ENCODE measurements at regions not wholly inside any gene's neighbourhood (a gene's known extent, or its start where the extent isn't known, plus 50 kb on each side); places are given as distances from the start of the nearest gene placed in this dataset.
A peak's percentile ranks its signal among the peaks of the same experiment; 100 is the strongest.
"Not testable (repeated sequence)": the region's sequence is repeated elsewhere in the genome, so short reads cannot be mapped to it uniquely, and the experiment has no call there.

DNA sequence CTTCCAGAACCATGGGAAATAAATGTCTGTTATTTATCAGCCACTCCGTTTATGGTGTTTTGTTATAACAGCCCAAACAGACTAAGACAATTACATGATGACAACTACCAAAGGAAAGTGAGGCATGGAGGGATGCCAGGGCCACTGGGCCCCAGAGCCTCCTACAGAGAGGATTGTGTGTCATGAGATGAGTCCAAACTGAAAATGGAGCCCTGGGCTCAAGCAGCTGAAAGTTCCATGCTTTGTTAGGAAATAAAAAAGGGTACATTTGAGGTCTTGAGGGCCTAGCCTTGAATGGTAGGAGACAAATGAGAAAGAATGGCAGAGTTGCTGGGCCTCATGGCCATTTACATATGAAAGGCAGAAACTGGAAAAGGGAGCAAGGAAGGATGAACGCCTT lies 586.5 kb downstream of the CETN3 start:
- Histone ChIP-seq H3K27me3 (ENCODE audit: control insufficient read depth, insufficient read depth, low read length) (no peaks in the 10 kb centered on the region), H3K36me3 (replicated peaks; ENCODE audit: control insufficient read depth, insufficient read depth, low read length) (no peaks in the 10 kb centered on the region), H3K4me3 (ENCODE audit: insufficient read depth, low read depth, low read length) (no peak overlapping the region)
- no peak for DNase-seq

DNA sequence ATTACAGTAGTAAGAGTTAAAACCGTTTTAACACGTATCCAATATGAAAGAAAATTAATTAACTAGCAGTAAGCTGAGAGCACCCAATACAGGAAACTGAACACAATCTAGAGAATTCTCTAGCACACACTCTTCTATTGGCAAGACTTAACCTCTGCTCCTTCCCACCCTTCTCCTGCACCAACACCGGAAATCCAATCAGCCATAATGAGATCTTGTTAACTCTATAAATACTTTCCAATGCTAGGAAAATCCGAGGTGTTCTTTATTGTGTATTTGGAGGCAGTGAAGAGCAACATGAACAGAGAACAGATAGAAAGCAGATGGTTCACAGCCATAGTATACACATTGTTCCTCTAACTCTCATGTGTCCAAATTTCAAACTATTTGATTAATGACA lies 591.7 kb downstream of the CETN3 start:
- H3K4me3 ChIP-seq (ENCODE audit: insufficient read depth, low read depth, low read length): no peak overlapping the region
- DNase-seq: no peak
- no peaks in the 10 kb centered on the region for H3K36me3 ChIP-seq (replicated peaks; ENCODE audit: control insufficient read depth, insufficient read depth, low read length)
- H3K27me3 ChIP-seq (ENCODE audit: control insufficient read depth, insufficient read depth, low read length): no peaks in the 10 kb centered on the region

DNA sequence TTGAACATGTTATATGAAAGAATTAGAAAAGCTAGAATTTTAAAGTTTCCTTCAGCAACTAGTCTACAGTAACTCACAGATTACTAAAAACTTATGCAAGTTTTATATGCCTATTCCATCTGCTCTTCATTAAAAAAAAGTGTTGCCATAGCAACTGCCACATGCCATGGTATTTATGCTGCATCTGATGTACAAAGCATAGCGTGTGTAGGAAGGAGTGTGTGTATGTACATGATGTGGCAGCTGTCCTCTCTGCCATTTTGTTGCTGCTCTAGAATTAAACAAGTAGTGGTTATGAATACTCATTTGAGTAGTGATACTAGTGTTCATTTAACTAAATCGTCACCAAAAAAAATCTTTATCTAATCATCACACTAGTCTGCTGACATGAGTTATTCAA lies 593.5 kb downstream of the CETN3 start:
- no peak for DNase-seq
- Histone ChIP-seq H3K27me3 (ENCODE audit: control insufficient read depth, insufficient read depth, low read length) (no peaks in the 10 kb centered on the region), H3K36me3 (replicated peaks; ENCODE audit: control insufficient read depth, insufficient read depth, low read length) (no peaks in the 10 kb centered on the region), H3K4me3 (ENCODE audit: insufficient read depth, low read depth, low read length) (no peak overlapping the region)

DNA sequence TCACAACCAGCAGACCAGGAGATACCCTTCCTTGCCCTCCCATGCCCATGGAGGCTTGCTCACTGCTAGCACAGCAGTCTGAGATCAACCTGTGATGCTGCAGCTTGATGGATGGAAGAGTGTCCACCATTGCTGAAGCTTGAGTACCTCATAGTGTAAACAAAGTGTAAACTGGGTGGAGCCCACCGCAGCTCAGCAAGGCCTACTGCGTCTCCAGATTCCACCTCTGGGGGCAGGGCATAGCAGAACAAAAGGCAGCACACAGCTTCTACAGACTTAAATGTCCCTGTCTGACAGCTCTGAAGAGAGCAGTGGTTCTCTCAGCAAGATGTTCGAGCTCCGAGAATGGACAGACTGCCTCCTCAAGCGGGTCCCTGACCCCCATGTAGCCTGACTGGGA lies 608.8 kb downstream of the CETN3 start:
- not testable (repeated sequence) for H3K4me3 ChIP-seq (ENCODE audit: insufficient read depth, low read depth, low read length); H3K27me3 ChIP-seq (ENCODE audit: control insufficient read depth, insufficient read depth, low read length); DNase-seq; H3K36me3 ChIP-seq (replicated peaks; ENCODE audit: control insufficient read depth, insufficient read depth, low read length)

DNA sequence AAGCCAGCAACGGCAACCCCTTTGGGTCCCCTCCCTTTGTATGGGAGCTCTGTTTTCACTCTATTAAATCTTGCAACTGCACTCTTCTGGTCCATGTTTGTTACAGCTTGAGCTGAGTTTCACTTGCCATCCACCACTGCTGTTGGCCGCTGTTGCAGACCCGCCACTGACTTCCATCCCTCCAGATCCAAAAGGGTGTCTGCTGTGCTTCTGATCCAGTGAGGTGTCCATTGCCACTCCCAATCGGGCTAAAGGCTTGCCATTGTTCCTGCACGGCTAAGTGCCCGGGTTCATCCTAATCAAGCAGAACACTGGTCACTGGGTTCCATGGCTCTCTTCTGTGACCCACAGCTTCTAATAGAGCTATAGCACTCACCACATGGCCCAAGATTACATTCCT lies 615.1 kb downstream of the CETN3 start:
- not testable (repeated sequence) for H3K4me3 ChIP-seq (ENCODE audit: insufficient read depth, low read depth, low read length); H3K36me3 ChIP-seq (replicated peaks; ENCODE audit: control insufficient read depth, insufficient read depth, low read length); H3K27me3 ChIP-seq (ENCODE audit: control insufficient read depth, insufficient read depth, low read length); DNase-seq

DNA sequence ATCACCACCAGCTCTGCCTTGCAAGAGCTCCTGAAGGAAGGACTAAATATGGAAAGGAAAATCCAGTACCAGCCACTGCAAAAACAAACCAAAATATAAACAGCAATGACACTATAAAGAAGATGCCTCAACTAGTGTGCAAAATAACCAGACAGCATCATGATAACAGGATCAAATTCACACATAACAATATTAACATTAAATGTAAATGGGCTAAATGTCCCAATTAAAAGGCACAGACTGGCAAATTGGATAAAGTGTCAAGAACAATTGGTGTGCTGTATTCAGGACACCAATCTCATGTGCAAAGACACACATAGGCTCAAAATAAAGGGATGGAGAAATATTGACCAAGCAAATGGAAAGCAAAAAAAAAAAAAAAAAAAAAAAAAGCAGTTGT lies 629.8 kb downstream of the CETN3 start:
- H3K36me3 ChIP-seq (replicated peaks; ENCODE audit: control insufficient read depth, insufficient read depth, low read length); DNase-seq; H3K4me3 ChIP-seq (ENCODE audit: insufficient read depth, low read depth, low read length); H3K27me3 ChIP-seq (ENCODE audit: control insufficient read depth, insufficient read depth, low read length): not testable (repeated sequence)

DNA sequence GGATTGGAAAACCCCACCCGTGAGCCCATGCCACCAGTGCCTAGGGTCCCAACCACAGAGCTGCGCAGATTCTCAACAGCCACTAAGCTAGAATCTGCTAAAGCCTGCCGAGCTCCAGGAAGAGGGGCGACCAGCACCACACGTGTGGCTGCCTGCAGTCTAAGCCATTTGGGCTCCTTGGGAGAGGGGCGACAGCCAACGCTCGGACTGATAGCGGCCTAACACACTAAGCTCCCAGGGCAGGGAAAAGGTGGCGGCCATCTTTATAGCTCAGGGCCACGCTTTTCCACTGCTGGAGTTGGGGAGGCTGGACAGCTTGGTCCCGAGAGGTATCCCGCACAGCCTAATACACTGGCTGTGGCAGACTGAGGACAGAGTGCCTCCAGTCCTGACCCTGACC lies 631.8 kb downstream of the CETN3 start:
- Histone ChIP-seq H3K4me3 (ENCODE audit: insufficient read depth, low read depth, low read length) (no peak overlapping the region), H3K36me3 (replicated peaks; ENCODE audit: control insufficient read depth, insufficient read depth, low read length) (no peaks in the 10 kb centered on the region), H3K27me3 (ENCODE audit: control insufficient read depth, insufficient read depth, low read length) (no peaks in the 10 kb centered on the region)
- no peak for DNase-seq

DNA sequence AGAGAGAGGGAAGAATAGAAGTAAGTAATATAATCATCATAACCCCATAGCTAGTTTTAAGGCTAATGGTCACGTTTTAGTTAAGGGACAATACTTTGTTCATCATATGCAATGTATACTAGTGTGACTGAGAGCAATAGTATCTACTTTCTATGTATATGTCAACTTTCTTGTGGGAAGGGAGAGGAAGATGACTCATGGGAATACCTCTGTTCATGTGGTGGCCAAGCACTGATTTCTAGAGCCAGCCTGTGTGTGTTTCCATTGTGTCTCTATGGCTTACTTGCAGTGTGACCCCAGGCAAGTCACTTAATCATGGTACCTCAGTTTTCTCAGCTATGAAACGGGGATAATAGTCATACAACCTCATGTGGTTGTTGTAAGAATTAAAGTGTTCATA lies 639.6 kb downstream of the CETN3 start:
- Histone ChIP-seq H3K36me3 (replicated peaks; ENCODE audit: control insufficient read depth, insufficient read depth, low read length) (no peaks in the 10 kb centered on the region), H3K4me3 (ENCODE audit: insufficient read depth, low read depth, low read length) (no peak overlapping the region), H3K27me3 (ENCODE audit: control insufficient read depth, insufficient read depth, low read length) (no peaks in the 10 kb centered on the region)
- no peak for DNase-seq

DNA sequence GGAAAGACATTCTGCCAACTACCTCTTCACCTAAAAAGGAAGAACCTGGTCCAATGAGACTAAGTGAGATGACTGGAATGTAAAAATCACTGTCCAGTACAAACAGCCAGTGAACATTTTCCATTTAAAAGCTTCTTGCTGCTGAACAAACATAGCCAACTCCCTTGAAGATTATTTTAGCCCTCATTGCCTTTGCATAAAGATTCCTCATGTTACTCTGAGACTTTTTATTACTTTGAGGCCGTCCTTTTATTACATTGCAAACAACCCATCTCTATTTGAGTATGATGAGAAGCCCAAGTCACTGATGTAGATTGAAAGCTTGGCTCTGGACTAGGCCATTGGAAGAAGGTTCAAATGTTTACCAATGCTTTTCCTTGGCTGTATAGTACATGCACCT lies 649.8 kb downstream of the CETN3 start:
- H3K36me3 ChIP-seq (replicated peaks; ENCODE audit: control insufficient read depth, insufficient read depth, low read length): no peaks in the 10 kb centered on the region
- DNase-seq: no peak
- H3K27me3 ChIP-seq (ENCODE audit: control insufficient read depth, insufficient read depth, low read length): no peaks in the 10 kb centered on the region
- H3K4me3 ChIP-seq (ENCODE audit: insufficient read depth, low read depth, low read length): no peak overlapping the region

DNA sequence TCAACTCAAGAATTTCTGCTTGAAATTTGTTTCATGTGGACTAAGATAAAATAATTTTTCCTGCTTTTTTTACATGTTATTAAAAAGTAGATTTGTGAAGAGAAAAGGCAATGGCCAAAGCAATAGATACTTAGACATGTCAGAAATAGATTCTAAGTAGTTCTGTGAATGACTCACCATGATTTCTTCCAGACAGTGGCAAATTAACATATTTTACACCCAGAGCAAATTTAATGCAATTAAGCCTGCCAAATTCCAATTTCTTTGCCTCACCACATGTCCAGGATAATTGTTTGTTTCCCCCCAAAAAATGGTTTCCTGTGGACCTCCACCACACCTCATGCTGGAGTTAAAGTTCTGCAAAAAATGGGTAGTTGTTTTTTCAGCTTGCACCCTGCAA lies 651.4 kb downstream of the CETN3 start:
- no peaks in the 10 kb centered on the region for H3K36me3 ChIP-seq (replicated peaks; ENCODE audit: control insufficient read depth, insufficient read depth, low read length)
- no peaks in the 10 kb centered on the region for H3K27me3 ChIP-seq (ENCODE audit: control insufficient read depth, insufficient read depth, low read length)
- no peak overlapping the region for H3K4me3 ChIP-seq (ENCODE audit: insufficient read depth, low read depth, low read length)
- no peak for DNase-seq

DNA sequence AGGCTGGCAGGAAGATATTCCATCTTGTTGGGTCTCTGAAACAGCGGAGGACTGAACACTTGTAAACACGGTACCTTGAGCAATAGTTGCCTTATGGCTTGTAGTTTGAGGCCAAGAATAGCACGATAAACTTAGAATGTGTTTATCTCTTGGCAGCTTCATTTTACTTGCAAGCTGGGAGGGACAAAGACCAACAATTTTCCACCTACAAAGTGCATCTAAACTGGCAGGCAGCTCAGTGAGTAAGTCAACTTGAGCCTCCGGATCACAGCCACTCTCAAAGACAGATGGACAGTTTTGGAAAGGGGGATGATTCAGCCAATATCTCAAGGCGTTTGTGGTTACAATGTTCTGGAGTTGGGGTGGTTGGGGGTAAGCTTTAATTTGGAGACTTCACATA lies 652.6 kb downstream of the CETN3 start:
- no peaks in the 10 kb centered on the region for H3K27me3 ChIP-seq (ENCODE audit: control insufficient read depth, insufficient read depth, low read length)
- no peaks in the 10 kb centered on the region for H3K36me3 ChIP-seq (replicated peaks; ENCODE audit: control insufficient read depth, insufficient read depth, low read length)
- H3K4me3 ChIP-seq (ENCODE audit: insufficient read depth, low read depth, low read length): no peak overlapping the region
- DNase-seq: no peak

DNA sequence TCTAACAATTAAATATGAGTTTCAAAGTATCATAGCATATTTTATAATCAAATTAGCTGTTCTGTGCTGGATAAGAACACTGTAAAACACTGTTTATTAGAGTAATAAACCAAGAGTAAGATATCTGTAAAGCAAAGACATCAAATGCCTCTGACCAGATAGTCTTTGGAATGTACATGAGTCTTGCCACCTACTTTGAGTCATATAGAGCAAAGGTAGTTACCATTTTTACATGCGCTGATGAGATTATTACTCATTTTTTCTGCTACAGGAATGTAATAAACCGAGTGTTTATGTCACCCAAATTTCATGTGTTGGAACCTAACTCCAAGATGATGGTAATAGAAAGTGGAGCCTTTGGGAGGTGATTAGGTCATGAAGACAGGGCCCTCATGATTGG lies 654.5 kb downstream of the CETN3 start:
- no peaks in the 10 kb centered on the region for H3K27me3 ChIP-seq (ENCODE audit: control insufficient read depth, insufficient read depth, low read length)

DNA sequence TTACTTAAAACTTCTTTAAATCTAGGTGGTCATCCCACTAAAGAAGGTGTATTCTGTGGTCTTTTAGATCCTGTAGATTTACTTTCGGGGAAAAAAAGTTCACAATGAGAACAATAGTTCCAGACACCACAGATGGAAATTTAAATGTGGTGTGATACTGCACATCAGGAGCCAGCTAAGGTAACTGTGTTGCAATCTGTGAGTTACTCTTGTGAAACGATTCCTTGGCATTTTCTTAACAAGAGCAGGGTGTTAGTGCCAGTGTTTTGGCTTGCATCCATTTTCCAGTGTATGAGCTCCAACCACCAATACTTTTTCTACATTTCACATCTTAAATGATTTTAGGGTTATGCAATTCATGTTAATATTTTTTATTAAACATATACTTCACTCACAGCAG lies 674.5 kb downstream of the CETN3 start:
- H3K4me3 ChIP-seq (ENCODE audit: insufficient read depth, low read depth, low read length): no peak overlapping the region
- no peaks in the 10 kb centered on the region for H3K27me3 ChIP-seq (ENCODE audit: control insufficient read depth, insufficient read depth, low read length)
- no peaks in the 10 kb centered on the region for H3K36me3 ChIP-seq (replicated peaks; ENCODE audit: control insufficient read depth, insufficient read depth, low read length)
- no peak for DNase-seq

More for the DNA sequence above, 654.5 kb downstream of the CETN3 start:
- Histone ChIP-seq H3K36me3 (replicated peaks; ENCODE audit: control insufficient read depth, insufficient read depth, low read length) (no peaks in the 10 kb centered on the region), H3K4me3 (ENCODE audit: insufficient read depth, low read depth, low read length) (no peak overlapping the region)
- DNase-seq: no peak

DNA sequence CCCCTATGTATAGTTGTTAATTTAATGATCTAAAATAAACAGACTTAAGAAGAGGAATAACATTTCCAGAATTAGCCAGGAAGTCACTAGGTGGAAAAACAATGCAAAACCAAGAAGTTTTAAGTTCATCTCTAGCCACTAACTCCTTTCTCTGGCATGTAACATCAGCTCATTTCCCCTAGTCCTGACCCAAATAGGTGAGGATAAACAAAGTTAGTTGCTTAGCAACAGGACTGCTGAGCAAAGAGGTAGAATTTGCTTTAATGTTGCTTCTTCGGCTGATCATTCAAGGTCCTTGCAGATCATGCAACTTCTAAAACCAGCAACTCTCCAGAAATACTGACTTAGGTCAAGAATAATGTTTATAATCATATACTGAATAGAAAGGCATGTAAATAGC lies 675.8 kb downstream of the CETN3 start:
- DNase-seq: peak; percentile 2
- H3K36me3 ChIP-seq (replicated peaks; ENCODE audit: control insufficient read depth, insufficient read depth, low read length): no peaks in the 10 kb centered on the region
- no peaks in the 10 kb centered on the region for H3K27me3 ChIP-seq (ENCODE audit: control insufficient read depth, insufficient read depth, low read length)
- H3K4me3 ChIP-seq (ENCODE audit: insufficient read depth, low read depth, low read length): no peak overlapping the region

DNA sequence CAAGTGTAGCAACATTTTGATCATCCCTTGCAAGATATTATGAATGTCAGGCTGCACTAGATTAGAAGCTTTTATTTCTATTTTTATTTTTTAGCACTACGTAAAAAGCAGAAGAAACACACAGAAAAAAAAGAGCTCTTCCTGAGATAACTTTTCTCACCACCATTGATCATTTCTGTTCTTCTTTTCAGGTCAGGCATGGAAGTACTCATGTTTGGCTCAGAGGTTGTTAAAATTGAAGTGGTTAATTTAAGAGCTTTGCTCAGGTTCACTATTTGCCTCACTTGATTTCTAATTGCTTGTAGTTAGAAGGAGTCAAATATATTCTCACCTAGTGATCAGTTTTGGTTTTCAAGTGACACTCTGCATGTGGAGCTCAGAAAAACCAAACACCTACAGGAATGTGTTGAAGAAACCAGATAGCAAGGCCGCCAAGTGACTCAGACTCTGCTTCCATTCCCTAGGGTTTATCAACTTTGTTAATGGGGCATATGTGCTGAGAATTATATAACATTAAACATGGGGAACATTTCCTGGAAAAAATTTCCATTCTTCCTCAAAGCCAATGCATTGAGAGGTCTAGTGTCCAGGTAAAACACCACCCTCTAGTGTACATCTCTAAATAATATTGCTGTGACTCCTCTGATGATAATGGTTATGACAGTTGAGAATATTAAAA lies 679.8 kb downstream of the CETN3 start:
- DNase-seq: no peak
- Histone ChIP-seq H3K27me3 (ENCODE audit: control insufficient read depth, insufficient read depth, low read length) (no peaks in the 10 kb centered on the region), H3K4me3 (ENCODE audit: insufficient read depth, low read depth, low read length) (no peak overlapping the region), H3K36me3 (replicated peaks; ENCODE audit: control insufficient read depth, insufficient read depth, low read length) (no peaks in the 10 kb centered on the region)

DNA sequence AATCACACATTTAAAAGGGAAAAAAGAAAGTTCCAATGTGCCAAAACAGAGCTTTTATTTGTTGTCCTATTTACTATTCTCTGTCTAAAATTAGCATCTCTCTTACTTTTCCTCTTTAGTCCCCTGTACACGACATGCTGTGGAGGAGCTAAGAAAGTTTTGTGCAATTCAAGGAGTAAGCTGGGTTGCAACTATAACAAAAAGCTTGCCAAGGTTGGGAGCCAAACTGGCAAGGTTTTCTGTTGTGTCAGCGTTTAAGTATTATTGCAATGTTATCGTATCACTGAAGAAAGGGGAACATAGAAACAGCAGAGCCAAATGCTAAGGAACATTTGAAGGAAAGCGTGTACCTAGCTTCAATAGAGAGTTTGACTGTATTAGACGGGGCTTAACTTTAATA lies 680.8 kb downstream of the CETN3 start:
- DNase-seq: no peak
- Histone ChIP-seq H3K27me3 (ENCODE audit: control insufficient read depth, insufficient read depth, low read length) (no peaks in the 10 kb centered on the region), H3K36me3 (replicated peaks; ENCODE audit: control insufficient read depth, insufficient read depth, low read length) (no peaks in the 10 kb centered on the region)

More for the DNA sequence above, 680.8 kb downstream of the CETN3 start:
- H3K4me3 ChIP-seq (ENCODE audit: insufficient read depth, low read depth, low read length): no peak overlapping the region
